CD4-positive, alpha-beta T cell treated with Interleukin-15 for 1 hour (primary cell): ENCODE measurements at regions not wholly inside any gene's neighbourhood (a gene's known extent, or its start where the extent isn't known, plus 50 kb on each side); places are given as distances from the start of the nearest gene placed in this dataset.
A peak's percentile ranks its signal among the peaks of the same experiment; 100 is the strongest.
"Not testable (repeated sequence)": the region's sequence is repeated elsewhere in the genome, so short reads cannot be mapped to it uniquely, and the experiment has no call there.

Experiments
- DNase-seq: peaks from one replicate; pipeline ENCODE4 v3.0.0-alpha.2; 2020

- DNase-seq, result no peak
These were observed 94.2 kb upstream of the RAPGEF2 start for GRCh38 chr4:159008671-159009070.

GRCh38 chr4:159009521-159009920, 93.4 kb upstream of the RAPGEF2 start:
- no peak for DNase-seq

DNA sequence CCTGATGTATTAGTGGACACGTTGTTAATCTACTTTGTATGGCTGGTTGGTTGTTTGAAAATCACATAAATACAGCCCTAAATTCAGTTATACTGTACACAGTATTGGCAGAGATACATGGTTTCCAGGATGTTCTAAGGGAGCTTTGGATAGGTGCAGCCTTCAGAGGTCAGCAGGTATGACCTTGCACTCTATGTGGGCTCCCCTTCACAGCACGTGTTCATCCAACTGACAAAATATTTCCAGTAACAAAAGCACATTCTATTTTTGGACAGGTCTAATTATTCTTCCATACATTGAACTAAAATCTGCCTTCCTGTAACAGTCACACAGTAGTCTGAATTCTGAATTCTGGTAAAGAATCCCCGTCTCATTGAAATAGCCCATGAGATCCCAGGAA, 92.8 kb upstream of the RAPGEF2 start:
- DNase-seq, result no peak

- DNase-seq, result no peak
These were observed 92.2 kb upstream of the RAPGEF2 start for GRCh38 chr4:159010563-159011260.

DNA sequence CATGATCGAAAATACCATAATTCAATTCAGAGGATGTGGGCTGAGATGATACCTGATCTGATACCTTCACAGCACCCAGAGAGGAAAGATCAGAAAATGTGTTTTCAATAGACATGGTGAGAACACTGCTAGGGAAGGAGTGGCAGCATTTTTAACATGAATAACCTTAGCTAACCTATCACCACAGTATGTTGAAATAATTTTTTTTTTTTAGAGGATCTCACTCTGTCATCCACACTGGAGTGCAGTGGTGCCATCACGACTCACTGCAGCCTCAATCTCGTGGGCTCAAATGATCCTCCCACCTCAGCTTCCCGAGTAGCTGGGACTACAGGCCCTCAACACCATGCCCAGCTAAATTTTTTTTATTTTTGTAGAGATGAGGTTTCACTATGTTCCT, 90.5 kb upstream of the RAPGEF2 start:
- no peak for DNase-seq

DNA sequence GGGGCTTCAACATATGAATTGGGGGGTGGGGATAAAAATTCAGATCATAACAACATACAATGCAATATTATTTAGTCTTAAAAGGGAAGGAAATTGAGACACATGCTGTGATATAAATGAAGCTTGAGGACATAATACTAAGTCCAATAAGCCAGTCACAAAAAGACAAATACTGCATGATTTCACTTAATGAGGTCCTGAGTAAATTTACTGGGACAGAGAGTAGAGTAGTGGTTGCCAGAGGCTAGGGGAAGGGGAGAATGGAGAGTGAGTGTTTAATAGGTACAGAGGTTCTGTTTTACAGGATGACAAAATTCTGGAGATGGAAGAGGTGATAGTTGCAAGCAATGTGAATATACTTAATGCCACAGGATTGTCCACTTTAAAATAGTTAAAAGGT, 89.2 kb upstream of the RAPGEF2 start:
- no peak for DNase-seq

DNA sequence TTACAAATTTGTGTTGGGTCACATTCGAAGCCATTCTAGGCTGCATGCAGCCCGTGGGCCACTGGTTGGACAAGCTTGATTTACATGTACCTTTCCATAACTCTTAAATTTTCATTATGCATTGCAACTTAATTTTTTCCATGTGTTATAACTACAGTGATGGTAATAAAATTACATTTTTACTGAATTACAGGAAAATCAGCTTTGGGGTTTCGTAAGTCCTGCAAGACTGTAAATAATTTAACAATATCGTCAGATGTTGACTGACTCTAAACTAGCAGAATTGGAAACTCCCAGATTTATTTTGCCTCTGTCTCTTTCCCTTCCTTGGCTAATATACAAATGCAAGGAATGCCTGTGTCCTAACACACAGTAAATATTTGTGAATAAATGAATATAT, 88.0 kb upstream of the RAPGEF2 start:
- no peak for DNase-seq

GRCh38 chr4:159015841-159016240, 87.0 kb upstream of the RAPGEF2 start:
- DNase-seq, result no peak

GRCh38 chr4:159016593-159017024, 86.3 kb upstream of the RAPGEF2 start:
- DNase-seq, result no peak

GRCh38 chr4:159017323-159018026, 85.4 kb upstream of the RAPGEF2 start:
- DNase-seq, result no peak

GRCh38 chr4:159018062-159018629, 84.7 kb upstream of the RAPGEF2 start:
- DNase-seq, result peak; percentile 17

DNA sequence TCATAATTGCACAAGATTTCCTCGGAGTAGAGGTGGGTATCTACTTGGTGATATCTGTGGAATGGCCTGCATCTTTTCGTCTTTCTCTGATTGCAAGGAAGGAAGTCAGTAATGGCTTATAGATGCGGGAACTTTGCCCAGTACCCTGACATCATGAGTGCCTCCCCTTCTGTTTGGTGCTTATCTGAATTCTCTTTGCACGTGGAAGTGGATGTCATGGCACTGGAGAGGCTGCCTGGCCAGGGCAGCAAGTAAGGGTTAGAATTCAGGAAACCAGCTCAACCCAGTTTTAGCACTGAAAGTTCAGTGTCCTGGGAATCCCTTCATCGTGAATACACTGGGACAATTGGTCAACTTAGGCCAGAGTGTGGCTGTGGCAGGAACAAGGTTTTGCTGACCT, 83.5 kb upstream of the RAPGEF2 start:
- no peak for DNase-seq

GRCh38 chr4:159021597-159022385, 81.1 kb upstream of the RAPGEF2 start:
- no peak for DNase-seq

- DNase-seq, result no peak
These were observed 79.1 kb upstream of the RAPGEF2 start for GRCh38 chr4:159023741-159024140.

- DNase-seq, result no peak
These were observed 78.6 kb upstream of the RAPGEF2 start for GRCh38 chr4:159024266-159024665.

DNA sequence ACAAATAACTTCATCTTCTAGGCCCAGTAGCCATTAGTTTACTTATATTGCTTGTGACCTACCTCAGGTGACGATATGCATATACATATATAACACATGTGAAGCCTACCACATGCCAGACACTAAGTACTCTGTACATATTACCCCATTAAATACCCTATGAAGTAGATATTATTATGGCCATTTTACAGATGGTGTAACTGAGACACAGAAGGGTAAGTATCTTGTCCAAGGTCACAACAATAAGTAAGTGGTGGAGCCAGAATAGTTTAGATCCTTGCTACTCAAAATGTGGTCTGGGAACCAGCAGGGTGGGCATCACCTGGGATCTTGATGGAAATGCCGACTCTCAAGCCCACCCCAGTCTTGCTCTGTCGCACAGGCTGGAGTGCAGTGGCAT, 78.1 kb upstream of the RAPGEF2 start:
- no peak for DNase-seq

DNA sequence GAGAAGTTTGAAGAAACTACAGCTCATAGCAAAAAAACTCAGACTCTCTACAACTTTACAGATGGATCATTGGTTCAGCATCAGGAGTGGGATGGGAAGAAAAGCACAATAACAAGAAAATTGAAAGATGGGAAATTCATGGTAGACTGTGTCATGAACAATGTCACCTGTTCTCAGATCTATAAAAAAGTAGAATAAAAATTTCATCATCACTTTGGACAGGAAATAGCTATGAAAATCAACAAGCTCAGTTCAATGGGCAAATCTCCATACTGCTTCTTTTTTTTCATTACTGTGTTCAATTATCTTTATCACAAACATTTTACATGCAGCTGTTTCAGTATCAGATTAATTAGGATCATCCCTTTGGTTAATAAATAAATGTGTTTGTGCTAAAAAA, 76.5 kb upstream of the RAPGEF2 start:
- no peak for DNase-seq

DNA sequence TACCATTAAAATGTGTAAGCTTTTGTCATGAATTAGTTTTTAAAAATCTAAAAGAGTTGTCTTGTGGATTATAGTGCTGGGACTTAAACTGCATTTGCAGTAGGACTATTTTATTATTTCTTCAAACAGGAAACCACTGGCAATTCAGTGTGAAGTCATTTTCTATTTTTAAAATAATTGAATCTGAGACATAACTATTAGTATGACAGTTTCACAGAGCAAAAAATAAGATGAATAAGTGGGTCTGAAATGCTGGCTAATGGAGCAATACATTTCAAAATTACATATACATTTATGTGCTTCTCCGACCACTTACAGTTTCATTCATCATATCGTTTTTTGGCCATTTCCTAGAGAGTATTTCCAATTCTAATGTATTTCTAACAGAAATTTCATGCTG, 75.3 kb upstream of the RAPGEF2 start:
- DNase-seq, result no peak

DNA sequence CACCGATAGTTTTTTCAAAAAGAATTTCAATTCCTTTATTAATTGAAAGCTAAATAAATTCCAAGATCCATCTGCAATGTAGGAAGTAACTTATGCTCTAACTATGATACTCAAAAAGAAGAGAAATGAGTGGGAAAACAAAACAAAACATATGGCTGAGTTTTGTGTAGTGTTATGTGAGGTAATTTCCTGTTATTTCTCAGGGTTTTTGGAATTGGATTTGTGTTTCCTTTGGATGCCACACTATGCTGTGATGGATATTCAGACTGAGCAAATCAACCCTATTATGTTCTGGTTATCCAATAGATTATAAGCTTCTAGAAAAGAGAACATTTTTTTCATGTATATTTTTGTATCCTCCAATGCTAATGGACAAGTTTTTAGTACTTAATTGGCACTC, 73.4 kb upstream of the RAPGEF2 start:
- no peak for DNase-seq

DNA sequence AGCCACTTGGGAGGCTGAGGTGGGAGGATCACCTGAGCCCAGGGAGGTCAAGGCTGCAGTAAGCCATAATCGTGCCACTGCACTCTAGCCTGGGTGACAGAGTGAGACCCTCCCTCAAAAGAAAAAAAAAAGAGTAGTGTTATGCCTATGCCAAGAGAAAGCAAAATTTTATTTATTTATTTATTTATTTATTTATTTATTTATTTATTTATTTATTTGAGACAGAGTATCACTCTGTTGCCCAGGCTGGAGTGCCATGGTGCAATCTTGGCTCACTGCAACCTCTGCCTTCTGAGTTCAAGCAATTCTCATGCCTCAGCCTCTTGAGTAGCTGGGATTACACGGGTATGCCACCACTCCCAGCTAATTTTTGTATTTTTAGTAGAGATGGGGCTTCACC, 72.6 kb upstream of the RAPGEF2 start:
- DNase-seq, result not testable (repeated sequence)

- DNase-seq, result no peak
These were observed 67.3 kb upstream of the RAPGEF2 start for GRCh38 chr4:159035570-159035969.

DNA sequence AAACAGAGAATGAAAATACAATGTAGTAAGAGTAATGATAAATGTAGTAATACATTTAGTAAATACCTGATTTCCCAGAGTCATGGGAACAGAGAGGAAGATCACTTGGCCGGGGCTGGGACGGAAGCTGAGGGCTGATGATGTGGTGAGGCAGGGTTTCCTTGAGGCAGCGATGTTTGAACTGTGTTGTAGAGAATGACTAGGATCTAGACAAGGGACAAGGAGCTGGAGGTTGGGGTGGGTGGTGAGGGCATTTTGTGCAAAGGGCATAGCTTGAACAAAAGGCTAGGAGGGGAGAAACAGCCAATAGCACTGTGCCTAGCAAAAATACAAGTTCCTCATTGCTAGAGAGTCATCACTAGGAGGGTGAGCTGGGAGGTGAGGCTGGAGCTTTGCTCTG, 64.3 kb upstream of the RAPGEF2 start:
- no peak for DNase-seq
